Panc1 (cell line): ENCODE measurements at regions not wholly inside any gene's neighbourhood (a gene's known extent, or its start where the extent isn't known, plus 50 kb on each side); places are given as distances from the start of the nearest gene placed in this dataset.

ENCODE experiments used
- POLR2AphosphoS5 ChIP-seq: IDR thresholded peaks from 2 replicates; pipeline ENCODE4 v1.6.1; 2012; ENCODE audit warnings: mild to moderate bottlenecking, low read depth, low read length, moderate library complexity
- SIN3A ChIP-seq: IDR thresholded peaks from 2 replicates; pipeline ENCODE4 v1.6.1; 2012; ENCODE audit warnings: low read depth, mild to moderate bottlenecking, low read length, moderate library complexity, borderline replicate concordance; ENCODE audit not compliant: insufficient read depth
- TCF7L2 ChIP-seq: IDR thresholded peaks from 2 replicates; pipeline ENCODE4 v1.6.1; 2011; ENCODE audit warnings: mild to moderate bottlenecking, low read depth, low read length, inconsistent platforms
- TF ChIP-seq, protein P1 (sequence below): fragments of 450-650 bp; IDR thresholded peaks from 2 replicates; pipeline ENCODE4 v1.5.1; 2017; ENCODE audit warnings: mild to moderate bottlenecking
- TF ChIP-seq, protein P2 (sequence below), 2 experiments: IDR thresholded peaks; 2 replicates each; pipeline ENCODE4 v1.6.1; 2011 to 2012; ENCODE audit warnings: low read depth in 2 of 2, control low read depth in 1 of 2, low read length in 1 of 2, mild to moderate bottlenecking in 1 of 2, moderate library complexity in 1 of 2; ENCODE audit not compliant: insufficient read depth in 1 of 2

DNA sequence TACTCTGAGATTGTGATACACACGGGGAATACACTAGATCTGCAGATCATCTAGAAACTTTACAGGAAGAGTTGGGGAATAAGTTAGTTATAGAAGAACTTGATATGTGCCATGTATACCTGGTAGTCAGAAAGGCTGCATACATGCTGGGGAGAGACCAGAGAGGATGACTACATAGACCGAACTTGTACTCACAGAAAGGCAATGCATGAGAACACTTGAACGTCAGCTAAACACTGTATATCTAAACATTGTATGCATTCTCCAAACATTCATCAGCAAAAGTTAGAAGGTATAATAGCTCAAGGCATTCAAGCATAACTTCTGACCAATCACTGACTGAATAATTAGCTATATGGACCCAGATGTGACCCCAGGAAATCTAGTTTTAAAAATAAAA, 78.0 kb upstream of the PDHA2 start:
- TF ChIP-seq, protein P1, sequence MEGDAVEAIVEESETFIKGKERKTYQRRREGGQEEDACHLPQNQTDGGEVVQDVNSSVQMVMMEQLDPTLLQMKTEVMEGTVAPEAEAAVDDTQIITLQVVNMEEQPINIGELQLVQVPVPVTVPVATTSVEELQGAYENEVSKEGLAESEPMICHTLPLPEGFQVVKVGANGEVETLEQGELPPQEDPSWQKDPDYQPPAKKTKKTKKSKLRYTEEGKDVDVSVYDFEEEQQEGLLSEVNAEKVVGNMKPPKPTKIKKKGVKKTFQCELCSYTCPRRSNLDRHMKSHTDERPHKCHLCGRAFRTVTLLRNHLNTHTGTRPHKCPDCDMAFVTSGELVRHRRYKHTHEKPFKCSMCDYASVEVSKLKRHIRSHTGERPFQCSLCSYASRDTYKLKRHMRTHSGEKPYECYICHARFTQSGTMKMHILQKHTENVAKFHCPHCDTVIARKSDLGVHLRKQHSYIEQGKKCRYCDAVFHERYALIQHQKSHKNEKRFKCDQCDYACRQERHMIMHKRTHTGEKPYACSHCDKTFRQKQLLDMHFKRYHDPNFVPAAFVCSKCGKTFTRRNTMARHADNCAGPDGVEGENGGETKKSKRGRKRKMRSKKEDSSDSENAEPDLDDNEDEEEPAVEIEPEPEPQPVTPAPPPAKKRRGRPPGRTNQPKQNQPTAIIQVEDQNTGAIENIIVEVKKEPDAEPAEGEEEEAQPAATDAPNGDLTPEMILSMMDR, result no peak
- TF ChIP-seq POLR2AphosphoS5, result no peak
- TF ChIP-seq, protein P2, sequence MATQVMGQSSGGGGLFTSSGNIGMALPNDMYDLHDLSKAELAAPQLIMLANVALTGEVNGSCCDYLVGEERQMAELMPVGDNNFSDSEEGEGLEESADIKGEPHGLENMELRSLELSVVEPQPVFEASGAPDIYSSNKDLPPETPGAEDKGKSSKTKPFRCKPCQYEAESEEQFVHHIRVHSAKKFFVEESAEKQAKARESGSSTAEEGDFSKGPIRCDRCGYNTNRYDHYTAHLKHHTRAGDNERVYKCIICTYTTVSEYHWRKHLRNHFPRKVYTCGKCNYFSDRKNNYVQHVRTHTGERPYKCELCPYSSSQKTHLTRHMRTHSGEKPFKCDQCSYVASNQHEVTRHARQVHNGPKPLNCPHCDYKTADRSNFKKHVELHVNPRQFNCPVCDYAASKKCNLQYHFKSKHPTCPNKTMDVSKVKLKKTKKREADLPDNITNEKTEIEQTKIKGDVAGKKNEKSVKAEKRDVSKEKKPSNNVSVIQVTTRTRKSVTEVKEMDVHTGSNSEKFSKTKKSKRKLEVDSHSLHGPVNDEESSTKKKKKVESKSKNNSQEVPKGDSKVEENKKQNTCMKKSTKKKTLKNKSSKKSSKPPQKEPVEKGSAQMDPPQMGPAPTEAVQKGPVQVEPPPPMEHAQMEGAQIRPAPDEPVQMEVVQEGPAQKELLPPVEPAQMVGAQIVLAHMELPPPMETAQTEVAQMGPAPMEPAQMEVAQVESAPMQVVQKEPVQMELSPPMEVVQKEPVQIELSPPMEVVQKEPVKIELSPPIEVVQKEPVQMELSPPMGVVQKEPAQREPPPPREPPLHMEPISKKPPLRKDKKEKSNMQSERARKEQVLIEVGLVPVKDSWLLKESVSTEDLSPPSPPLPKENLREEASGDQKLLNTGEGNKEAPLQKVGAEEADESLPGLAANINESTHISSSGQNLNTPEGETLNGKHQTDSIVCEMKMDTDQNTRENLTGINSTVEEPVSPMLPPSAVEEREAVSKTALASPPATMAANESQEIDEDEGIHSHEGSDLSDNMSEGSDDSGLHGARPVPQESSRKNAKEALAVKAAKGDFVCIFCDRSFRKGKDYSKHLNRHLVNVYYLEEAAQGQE (IDR thresholded peaks at IDR 0.05; ENCODE audit: insufficient read depth in 1 of 2, low read depth in 2 of 2, low read length in 1 of 2), result no peak
- TF ChIP-seq TCF7L2, result no peak
- no peak for TF ChIP-seq SIN3A
